ENCODE measurements at regions not wholly inside any gene's neighbourhood (a gene's known extent, or its start where the extent isn't known, plus 50 kb on each side); places are given as distances from the start of the nearest gene placed in this dataset.

GRCh38 chr2:67955748-67956603, 106.8 kb downstream of the C1D start:
- TF ChIP-seq EP300 (IDR thresholded peaks at IDR 0.05) (no peak), CTCF (IDR thresholded peaks at IDR 0.05) (no peak), POLR2AphosphoS5 (IDR thresholded peaks at IDR 0.05) (no peak)
